ENCODE measurements at regions not wholly inside any gene's neighbourhood (a gene's known extent, or its start where the extent isn't known, plus 50 kb on each side); places are given as distances from the start of the nearest gene placed in this dataset. TPM values are rescaled to one million over a fixed set of nuclear protein-coding genes. Genes with fewer than 3 reads are reported as not detected.

GRCh38 chr1:37410815-37411214, 63.6 kb upstream of the ZC3H12A start:
- intact Hi-C loops (cut with micrococcal nuclease): no loop called here
- no peak for DNase-seq
- Histone ChIP-seq H3K36me3 (no peaks in the 10 kb centered on the region), H3K27ac (replicated peaks) (no peak overlapping the region), H3K4me1 (no peaks in the 10 kb centered on the region), H3K4me3 (no peak overlapping the region), H3K9me3 (replicated peaks) (peaks cover 5% of the 10 kb centered on the region), H3K27me3 (ENCODE audit: low read depth) (peaks cover 94% of the 10 kb centered on the region)
- no peak for TF ChIP-seq CTCF (IDR thresholded peaks at IDR 0.05; ENCODE audit: borderline replicate concordance)

- DNase-seq: no peak
- intact Hi-C loops (cut with micrococcal nuclease): no loop called here
- H3K4me1 ChIP-seq: no peaks in the 10 kb centered on the region
- no peak overlapping the region for H3K4me3 ChIP-seq
- peaks cover 72% of the 10 kb centered on the region for H3K27me3 ChIP-seq (ENCODE audit: low read depth)
- H3K27ac ChIP-seq (replicated peaks): no peak overlapping the region
- peaks cover 5% of the 10 kb centered on the region for H3K9me3 ChIP-seq (replicated peaks)
- TF ChIP-seq CTCF (IDR thresholded peaks at IDR 0.05; ENCODE audit: borderline replicate concordance): no peak
- H3K36me3 ChIP-seq: no peaks in the 10 kb centered on the region
Measured at GRCh38 chr1:37415611-37416244, 58.7 kb upstream of the ZC3H12A start.

GRCh38 chr1:37420456-37420855, 53.9 kb upstream of the ZC3H12A start:
- intact Hi-C loops (cut with micrococcal nuclease): no loop called here
- H3K9me3 ChIP-seq (replicated peaks): peaks cover 3% of the 10 kb centered on the region
- TF ChIP-seq CTCF (IDR thresholded peaks at IDR 0.05; ENCODE audit: borderline replicate concordance): no peak

GRCh38 chr1:37423810-37424209, 50.6 kb upstream of the ZC3H12A start:
- intact Hi-C loops (cut with micrococcal nuclease): no loop called here

More at GRCh38 chr1:37420456-37420855, 53.9 kb upstream of the ZC3H12A start:
- H3K27me3 ChIP-seq (ENCODE audit: low read depth): peaks cover 65% of the 10 kb centered on the region
- no peaks in the 10 kb centered on the region for H3K4me1 ChIP-seq
- H3K36me3 ChIP-seq: no peaks in the 10 kb centered on the region
- no peak overlapping the region for H3K4me3 ChIP-seq
- no peak overlapping the region for H3K27ac ChIP-seq (replicated peaks)
- no peak for DNase-seq

GRCh38 chr1:37424523-37424922, 49.9 kb upstream of the ZC3H12A start:
- Histone ChIP-seq H3K27ac (replicated peaks) (no peak overlapping the region), H3K4me3 (no peak overlapping the region), H3K9me3 (replicated peaks) (no peaks in the 10 kb centered on the region), H3K4me1 (no peaks in the 10 kb centered on the region), H3K36me3 (no peaks in the 10 kb centered on the region), H3K27me3 (ENCODE audit: low read depth) (peaks cover 76% of the 10 kb centered on the region)
- intact Hi-C loops (cut with micrococcal nuclease): no loop called here
- TF ChIP-seq CTCF (IDR thresholded peaks at IDR 0.05; ENCODE audit: borderline replicate concordance): no peak
- DNase-seq: no peak

More at GRCh38 chr1:37423810-37424209, 50.6 kb upstream of the ZC3H12A start:
- Histone ChIP-seq H3K27ac (replicated peaks) (no peak overlapping the region), H3K4me1 (no peaks in the 10 kb centered on the region), H3K9me3 (replicated peaks) (no peaks in the 10 kb centered on the region), H3K36me3 (no peaks in the 10 kb centered on the region), H3K4me3 (no peak overlapping the region), H3K27me3 (ENCODE audit: low read depth) (peaks cover 75% of the 10 kb centered on the region)
- no peak for DNase-seq
- TF ChIP-seq CTCF (IDR thresholded peaks at IDR 0.05; ENCODE audit: borderline replicate concordance): no peak

Small RNAs in the stretch of these regions (microRNA-seq; reads per million reads assigned to microRNA genes)
- gene MIR4255: not detected
